Psoas muscle (tissue), 7 donors: ENCODE measurements at regions not wholly inside any gene's neighbourhood (a gene's known extent, or its start where the extent isn't known, plus 50 kb on each side); places are given as distances from the start of the nearest gene placed in this dataset.

Source experiments
- ATAC-seq, 4 donors: fragments of 200-7000 bp; cut with Tn5 transposase; one replicate each; pipeline ENCODE4 v1.9.1; 2020; ENCODE audit warnings: moderate library complexity in 3 of 4, mild to moderate bottlenecking in 2 of 4
- DNase-seq, 2 donors: peaks; one replicate each; pipeline ENCODE4 v3.0.0-alpha.2; 2020
- H3K27ac ChIP-seq: fragments of 200-600 bp; one replicate; pipeline ENCODE4 v1.8.0; 2022
- H3K27me3 ChIP-seq, 3 donors: fragments of 200-600 bp in 1 of 3; one replicate each; pipeline versions ENCODE4 v1.6.1 to v1.8.0; 2013 to 2022; ENCODE audit warnings: low read length in 2 of 3, mild to moderate bottlenecking in 2 of 3, moderate library complexity in 1 of 3; ENCODE audit not compliant: insufficient read depth in 3 of 3
- H3K36me3 ChIP-seq, 2 donors: fragments of 200-600 bp in 1 of 2; one replicate each; pipeline versions ENCODE4 v1.6.1 to v1.8.0; 2013 to 2022; ENCODE audit warnings: low read depth in 1 of 2, mild to moderate bottlenecking in 1 of 2, moderate library complexity in 1 of 2; ENCODE audit not compliant: insufficient read depth in 1 of 2
- H3K4me1 ChIP-seq: fragments of 200-600 bp; one replicate; pipeline ENCODE4 v1.8.0; 2022
- H3K4me3 ChIP-seq: fragments of 200-600 bp; one replicate; pipeline ENCODE4 v1.8.0; 2022; ENCODE audit warnings: mild to moderate bottlenecking
- H3K9me3 ChIP-seq: fragments of 200-600 bp; one replicate; pipeline ENCODE4 v1.8.0; 2022
- CTCF ChIP-seq: fragments of 200-600 bp; IDR thresholded peaks from one replicate; pipeline ENCODE4 v1.8.0; 2022; ENCODE audit warnings: antibody characterized with exemption
- WGBS, 3 donors: extraction: QIAGEN DNeasy Blood & Tissue Kit; methylation state at CpG; one replicate each; pipeline versions ENCODE4 v1.1.6 to v1.1.7; 2013; 5-methylcytosine and 5-hydroxymethylcytosine counted together
- intact Hi-C, 2 donors: fragments of 100-400 bp; cut with DNase I; formaldehyde crosslinking; loops; one replicate each; pipeline versions ENCODE4 v1.11.0 to v1.14.2; 2022
- donor health status: healthy with polysubstance abuse.
- donor health status: DM: no; HTN: no; CAD: no; lungs with moderate emphysema.
- donor health status: Bipolar disorder and iron deficiency.
- donor health status: healthy.
- donor health status: DM: yes; HTN: yes; CAD: no.
- donor health status: DM: no; HTN: no; CAD: no.
- donor health status: DM: yes; HTN: yes; CAD: no.

GRCh38 chr16:59558679-59559078 lies 824.6 kb upstream of the GOT2 start:
- H3K36me3 ChIP-seq: no peaks in the 10 kb centered on the region
- H3K9me3 ChIP-seq: no peaks in the 10 kb centered on the region
- intact Hi-C loops: no loop called here

GRCh38 chr16:59552164-59552563 lies 818.0 kb upstream of the GOT2 start:
- TF ChIP-seq CTCF: no peak
- Histone ChIP-seq H3K4me1 (no peaks in the 10 kb centered on the region), H3K27me3 (no peaks in the 10 kb centered on the region), H3K27ac (no peak overlapping the region), H3K4me3 (no peak overlapping the region), H3K9me3 (no peaks in the 10 kb centered on the region), H3K36me3 (no peaks in the 10 kb centered on the region)
- DNase-seq (no peak), ATAC-seq (no peak)
- WGBS, 3 donors: 72 to 79% (median 74%) methylated on average over 5 of the region's 5 CpGs
- intact Hi-C loops: loop anchor here in 1 of 2 donors (2.0 kb wide), 1 partner anchor 45 kb away; no protein-coding TSS in a partner anchor

More at GRCh38 chr16:59558679-59559078, 824.6 kb upstream of the GOT2 start:
- TF ChIP-seq CTCF: no peak
- Histone ChIP-seq H3K27me3 (no peaks in the 10 kb centered on the region), H3K4me3 (no peak overlapping the region), H3K27ac (no peak overlapping the region), H3K4me1 (no peaks in the 10 kb centered on the region)
- DNase-seq (no peak), ATAC-seq (no peak)

- Histone ChIP-seq H3K27me3 (no peaks in the 10 kb centered on the region), H3K4me3 (no peak overlapping the region), H3K36me3 (no peaks in the 10 kb centered on the region), H3K27ac (no peak overlapping the region), H3K9me3 (no peaks in the 10 kb centered on the region), H3K4me1 (no peaks in the 10 kb centered on the region)
- no peak for TF ChIP-seq CTCF
- 51 to 56% (median 54%) methylated on average over 1 of the region's 1 CpG for WGBS, 3 donors
- ATAC-seq (no peak), DNase-seq (no peak)
- intact Hi-C loops: no loop called here
Measured at GRCh38 chr16:59545721-59546120, 811.6 kb upstream of the GOT2 start.

GRCh38 chr16:59543641-59544040 lies 809.5 kb upstream of the GOT2 start:
- WGBS, 3 donors: 49 to 56% (median 53%) methylated on average over 4 of the region's 4 CpGs
- H3K9me3 ChIP-seq: no peaks in the 10 kb centered on the region
- DNase-seq (no peak), ATAC-seq (no peak)
- no peak overlapping the region for H3K27ac ChIP-seq
- H3K27me3 ChIP-seq: no peaks in the 10 kb centered on the region
- intact Hi-C loops: no loop called here
- TF ChIP-seq CTCF: no peak
- H3K36me3 ChIP-seq: no peaks in the 10 kb centered on the region
- no peak overlapping the region for H3K4me3 ChIP-seq
- no peaks in the 10 kb centered on the region for H3K4me1 ChIP-seq

- no peak for ATAC-seq
Measured at GRCh38 chr16:59540621-59541020, 806.5 kb upstream of the GOT2 start.

More at GRCh38 chr16:59540621-59541020, 806.5 kb upstream of the GOT2 start:
- Histone ChIP-seq H3K36me3 (no peaks in the 10 kb centered on the region), H3K27me3 (no peaks in the 10 kb centered on the region), H3K27ac (no peak overlapping the region), H3K4me3 (no peak overlapping the region), H3K4me1 (no peaks in the 10 kb centered on the region), H3K9me3 (no peaks in the 10 kb centered on the region)
- DNase-seq: no peak
- TF ChIP-seq CTCF: no peak
- 70 to 77% (median 74%) methylated on average over 8 of the region's 8 CpGs for WGBS, 3 donors
- intact Hi-C loops: no loop called here
